OCI-LY3 (cell line): ENCODE measurements at regions not wholly inside any gene's neighbourhood (a gene's known extent, or its start where the extent isn't known, plus 50 kb on each side); places are given as distances from the start of the nearest gene placed in this dataset.

Experiments used
- CTCF ChIP-seq: fragments of 200-600, 300-600 bp; sonication (generic); IDR thresholded peaks from 2 replicates; pipeline ENCODE4 v1.5.1; 2014; ENCODE audit warnings: antibody characterized with exemption, low read length, low read depth
- EZH2phosphoT487 ChIP-seq: fragments of 200-600 bp; shearing (Covaris generic); IDR thresholded peaks from 2 replicates; pipeline ENCODE4 v1.6.1; 2018; ENCODE audit warnings: antibody characterized with exemption, mixed run types, low read depth

- TF ChIP-seq CTCF, result no peak
- no peak for TF ChIP-seq EZH2phosphoT487
These were observed 626.6 kb upstream of the SOX9 start for GRCh38 chr17:71494062-71494855.
